GM21737 (cell line): ENCODE measurements at regions not wholly inside any gene's neighbourhood (a gene's known extent, or its start where the extent isn't known, plus 50 kb on each side); places are given as distances from the start of the nearest gene placed in this dataset.

Source experiments
- ATAC-seq: cut with Tn5 transposase; IDR thresholded peaks from one replicate; pipeline ENCODE4 v1.9.1; 2021; ENCODE audit warnings: mild to moderate bottlenecking, moderate library complexity; ENCODE audit not compliant: unreplicated experiment

GRCh38 chr11:45089251-45089650, 57.2 kb upstream of the PRDM11 start:
- no peak for ATAC-seq

- no peak for ATAC-seq
Observed at GRCh38 chr11:45089676-45090499, 56.6 kb upstream of the PRDM11 start.

- no peak for ATAC-seq
Observed at GRCh38 chr11:45090607-45091006, 55.8 kb upstream of the PRDM11 start.

- ATAC-seq = no peak
Observed at GRCh38 chr11:45091563-45092403, 54.7 kb upstream of the PRDM11 start.

- no peak for ATAC-seq
Observed at GRCh38 chr11:45092404-45092785, 54.0 kb upstream of the PRDM11 start.

- no peak for ATAC-seq
Observed at GRCh38 chr11:45092901-45093760, 53.3 kb upstream of the PRDM11 start.

- no peak for ATAC-seq
Observed at GRCh38 chr11:45093761-45094455, 52.5 kb upstream of the PRDM11 start.

GRCh38 chr11:45094958-45095690, 51.3 kb upstream of the PRDM11 start:
- ATAC-seq = no peak

GRCh38 chr11:45095691-45096010, 50.8 kb upstream of the PRDM11 start:
- no peak for ATAC-seq

- no peak for ATAC-seq
Observed at GRCh38 chr11:45096636-45097035, 49.8 kb upstream of the PRDM11 start.
